Lower leg skin (tissue), 4 donors: ENCODE measurements at regions not wholly inside any gene's neighbourhood (a gene's known extent, or its start where the extent isn't known, plus 50 kb on each side); places are given as distances from the start of the nearest gene placed in this dataset.

ENCODE experiments used
- DNase-seq, 2 donors: peaks; one replicate each; pipeline ENCODE4 v3.0.0-alpha.2; 2019; ENCODE audit warnings: low spot score in 2 of 2
- H3K4me3 ChIP-seq: fragments of 200-600 bp; sonication (generic); 2 replicates; pipeline ENCODE4 v1.5.1; 2017; ENCODE audit warnings: mild to moderate bottlenecking, low read depth; ENCODE audit not compliant: poor library complexity, severe bottlenecking
- POLR2A ChIP-seq, 2 donors: fragments of 450-650 bp; IDR thresholded peaks; one replicate each; pipeline ENCODE4 v1.6.1; 2016 to 2017; ENCODE audit warnings: antibody characterized with exemption in 2 of 2, mild to moderate bottlenecking in 1 of 2, moderate library complexity in 1 of 2
- WGBS, 2 donors: methylation state at CpG; one replicate each; pipeline ENCODE4 v1.1.5; 2018; 5-methylcytosine and 5-hydroxymethylcytosine counted together
- intact Hi-C: fragments of 100-400 bp; cut with DNase I; formaldehyde crosslinking; loops from one replicate; pipeline ENCODE4 v1.15.0; 2023; ENCODE audit warnings: low total_unique reads
- TF ChIP-seq, protein P1 (sequence below), 3 donors: fragments of 450-650 bp; IDR thresholded peaks; one replicate each; pipeline ENCODE4 v1.5.1; 2016; ENCODE audit warnings: antibody characterized with exemption in 3 of 3, mild to moderate bottlenecking in 3 of 3, moderate library complexity in 2 of 3

DNA sequence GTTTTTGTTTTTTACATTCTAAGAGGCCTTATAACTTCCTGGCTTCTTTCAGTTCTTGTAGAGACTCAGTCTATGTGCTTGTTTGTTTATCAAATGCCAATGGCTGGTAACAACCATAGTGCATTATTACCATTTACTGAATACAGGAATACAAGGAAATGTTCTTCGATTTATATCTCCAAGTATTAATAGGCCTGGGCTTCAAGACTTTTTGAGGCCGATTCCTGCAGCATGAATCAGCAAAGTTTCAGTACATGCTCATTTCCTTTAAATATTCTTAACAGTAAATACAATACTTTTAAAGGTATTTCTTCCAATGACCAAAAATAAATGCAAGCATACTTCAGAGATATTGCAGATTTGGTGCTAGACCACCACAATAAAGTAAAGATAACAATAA is 535.3 kb downstream of the EFNA5 start:
- 58 to 66% methylated on average over 2 of the region's 2 CpGs for WGBS, 2 donors
- no peak overlapping the region for H3K4me3 ChIP-seq
- TF ChIP-seq POLR2A (IDR thresholded peaks at IDR 0.05): no peak
- TF ChIP-seq, protein P1, sequence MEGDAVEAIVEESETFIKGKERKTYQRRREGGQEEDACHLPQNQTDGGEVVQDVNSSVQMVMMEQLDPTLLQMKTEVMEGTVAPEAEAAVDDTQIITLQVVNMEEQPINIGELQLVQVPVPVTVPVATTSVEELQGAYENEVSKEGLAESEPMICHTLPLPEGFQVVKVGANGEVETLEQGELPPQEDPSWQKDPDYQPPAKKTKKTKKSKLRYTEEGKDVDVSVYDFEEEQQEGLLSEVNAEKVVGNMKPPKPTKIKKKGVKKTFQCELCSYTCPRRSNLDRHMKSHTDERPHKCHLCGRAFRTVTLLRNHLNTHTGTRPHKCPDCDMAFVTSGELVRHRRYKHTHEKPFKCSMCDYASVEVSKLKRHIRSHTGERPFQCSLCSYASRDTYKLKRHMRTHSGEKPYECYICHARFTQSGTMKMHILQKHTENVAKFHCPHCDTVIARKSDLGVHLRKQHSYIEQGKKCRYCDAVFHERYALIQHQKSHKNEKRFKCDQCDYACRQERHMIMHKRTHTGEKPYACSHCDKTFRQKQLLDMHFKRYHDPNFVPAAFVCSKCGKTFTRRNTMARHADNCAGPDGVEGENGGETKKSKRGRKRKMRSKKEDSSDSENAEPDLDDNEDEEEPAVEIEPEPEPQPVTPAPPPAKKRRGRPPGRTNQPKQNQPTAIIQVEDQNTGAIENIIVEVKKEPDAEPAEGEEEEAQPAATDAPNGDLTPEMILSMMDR (IDR thresholded peaks at IDR 0.05): no peak
- DNase-seq: no peak
- intact Hi-C loops: no loop called here

GRCh38 chr5:107134931-107135330 is 535.8 kb downstream of the EFNA5 start:
- intact Hi-C loops: no loop called here
- H3K4me3 ChIP-seq: no peak overlapping the region
- WGBS, 2 donors: 39 to 52% methylated on average over 2 of the region's 2 CpGs
- no peak for DNase-seq
- TF ChIP-seq, protein P1 (IDR thresholded peaks at IDR 0.05): no peak
- TF ChIP-seq POLR2A (IDR thresholded peaks at IDR 0.05): no peak

GRCh38 chr5:107129051-107129450 is 541.7 kb downstream of the EFNA5 start:
- WGBS, 2 donors: 23 to 29% methylated on average over 1 of the region's 1 CpG
- intact Hi-C loops: no loop called here

GRCh38 chr5:107127878-107128277 is 542.9 kb downstream of the EFNA5 start:
- 71 to 78% methylated on average over 1 of the region's 1 CpG for WGBS, 2 donors
- intact Hi-C loops: no loop called here
- TF ChIP-seq, protein P1 (IDR thresholded peaks at IDR 0.05): no peak
- TF ChIP-seq POLR2A (IDR thresholded peaks at IDR 0.05): no peak
- H3K4me3 ChIP-seq: no peak overlapping the region
- DNase-seq: no peak

More at GRCh38 chr5:107129051-107129450, 541.7 kb downstream of the EFNA5 start:
- DNase-seq: no peak
- no peak overlapping the region for H3K4me3 ChIP-seq
- TF ChIP-seq POLR2A (IDR thresholded peaks at IDR 0.05): no peak
- TF ChIP-seq, protein P1 (IDR thresholded peaks at IDR 0.05): no peak

- no peak for TF ChIP-seq POLR2A (IDR thresholded peaks at IDR 0.05)
- TF ChIP-seq, protein P1 (IDR thresholded peaks at IDR 0.05): no peak
- 90 to 93% methylated on average over 3 of the region's 3 CpGs for WGBS, 2 donors
- no peak for DNase-seq
- no peak overlapping the region for H3K4me3 ChIP-seq
- intact Hi-C loops: no loop called here
Measured at GRCh38 chr5:107126341-107126740, 544.4 kb downstream of the EFNA5 start.

- H3K4me3 ChIP-seq: no peak overlapping the region
- TF ChIP-seq POLR2A (IDR thresholded peaks at IDR 0.05): no peak
- TF ChIP-seq, protein P1 (IDR thresholded peaks at IDR 0.05): no peak
- no peak for DNase-seq
- intact Hi-C loops: no loop called here
- WGBS, 2 donors: 78% methylated on average over 1 of the region's 1 CpG
Measured at GRCh38 chr5:107124376-107124775, 546.4 kb downstream of the EFNA5 start.
